ENCODE measurements at regions not wholly inside any gene's neighbourhood (a gene's known extent, or its start where the extent isn't known, plus 50 kb on each side); places are given as distances from the start of the nearest gene placed in this dataset.

DNA sequence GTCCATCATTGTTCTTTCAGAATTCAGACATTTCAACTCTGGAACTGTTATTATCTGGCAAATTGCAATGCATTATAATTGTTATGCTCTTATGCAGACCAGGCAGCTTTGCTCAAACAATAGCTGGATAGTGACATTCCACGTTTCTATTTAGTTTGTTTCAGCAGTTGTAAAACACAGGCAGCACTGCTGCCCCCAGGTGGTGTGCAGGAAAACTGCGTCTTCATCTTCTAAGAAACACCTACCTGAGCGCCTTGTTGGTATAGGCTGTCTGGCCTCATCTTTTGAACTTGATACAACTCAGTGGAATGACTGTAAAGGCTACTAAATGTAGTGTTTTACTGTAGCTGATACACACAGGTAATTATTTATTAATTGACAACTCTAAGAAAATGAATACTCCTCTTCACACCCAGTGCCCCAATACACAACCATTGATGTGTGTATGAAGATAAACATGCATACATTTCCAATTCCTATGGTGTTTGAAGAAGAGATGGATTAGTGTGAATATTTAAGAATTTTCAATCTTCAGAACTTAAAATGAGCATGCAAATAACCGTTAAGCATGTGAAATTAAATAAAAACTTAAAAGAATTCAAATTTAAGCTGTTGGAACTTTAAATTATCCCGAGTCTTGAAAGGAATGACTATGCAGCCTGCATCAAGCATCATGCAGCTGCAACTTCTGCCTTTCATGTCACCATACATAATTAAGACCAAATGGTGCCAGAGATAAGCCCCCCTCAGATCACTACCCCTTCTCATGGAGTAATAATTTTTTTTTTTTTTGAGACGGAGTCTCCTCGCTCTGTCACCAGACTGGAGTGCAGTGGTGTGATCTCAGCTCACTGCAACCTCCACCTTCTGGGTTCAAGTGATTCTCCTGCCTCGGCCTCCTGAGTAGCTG, 85.6 kb downstream of the CD8B2 start:
- in situ Hi-C loops (cut with HindIII; ENCODE audit: low pct_unique_long_range_greater_than_20kb, low sequenced_read_pairs), result no loop called here

GRCh38 chr2:106573773-106574172, 86.6 kb downstream of the CD8B2 start:
- in situ Hi-C loops (cut with HindIII; ENCODE audit: low pct_unique_long_range_greater_than_20kb, low sequenced_read_pairs), result no loop called here
- no peak for DNase-seq (ENCODE audit: low read depth, low spot score)

More for the DNA sequence above, 85.6 kb downstream of the CD8B2 start:
- DNase-seq (ENCODE audit: low read depth, low spot score), result peak; percentile 36

DNA sequence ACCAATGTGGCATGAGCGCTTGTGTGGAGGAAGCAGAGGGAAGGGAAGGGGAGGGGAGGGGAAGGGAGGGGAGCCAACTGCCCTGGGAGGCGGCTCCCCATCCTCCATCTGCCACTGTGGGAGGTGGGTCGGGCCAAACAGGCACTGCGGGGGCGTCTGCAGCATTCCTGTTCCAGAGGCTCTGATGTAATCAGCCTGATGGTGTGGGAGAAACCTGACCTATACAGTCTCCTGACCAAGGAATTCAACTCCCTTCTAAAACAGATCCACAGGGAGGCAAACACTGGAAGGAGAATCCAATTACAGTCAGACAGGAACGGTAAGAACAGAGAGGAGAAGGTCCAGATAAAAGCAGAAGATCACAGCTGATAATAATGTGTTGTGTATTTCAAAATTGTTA, 88.8 kb downstream of the CD8B2 start:
- DNase-seq (ENCODE audit: low read depth, low spot score), result no peak
- in situ Hi-C loops (cut with HindIII; ENCODE audit: low pct_unique_long_range_greater_than_20kb, low sequenced_read_pairs), result no loop called here

GRCh38 chr2:106577255-106577651, 90.1 kb downstream of the CD8B2 start:
- in situ Hi-C loops (cut with HindIII; ENCODE audit: low pct_unique_long_range_greater_than_20kb, low sequenced_read_pairs), result no loop called here

GRCh38 chr2:106579750-106580197, 92.6 kb downstream of the CD8B2 start:
- in situ Hi-C loops (cut with HindIII; ENCODE audit: low pct_unique_long_range_greater_than_20kb, low sequenced_read_pairs), result no loop called here
- DNase-seq (ENCODE audit: low read depth, low spot score), result no peak

More at GRCh38 chr2:106577255-106577651, 90.1 kb downstream of the CD8B2 start:
- no peak for DNase-seq (ENCODE audit: low read depth, low spot score)

DNA sequence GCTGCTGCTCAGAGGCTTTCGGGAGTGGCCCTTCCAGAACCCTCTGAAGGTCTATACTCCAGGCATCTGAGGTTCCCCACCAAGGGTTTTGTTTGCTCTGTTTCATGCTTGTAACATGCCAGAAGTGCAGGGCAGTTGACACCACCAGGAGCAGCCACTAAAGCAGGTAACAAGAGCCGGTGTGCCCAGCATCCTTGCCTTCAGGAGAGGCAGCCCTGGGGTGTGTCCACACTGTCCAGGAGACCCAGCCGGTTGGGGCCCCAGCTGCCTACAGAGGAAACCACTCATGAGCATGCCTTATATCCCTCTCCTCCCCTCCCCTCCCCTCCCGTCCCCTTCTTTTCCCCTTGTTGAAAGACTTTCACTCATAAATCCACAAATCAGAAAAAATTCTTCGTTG, 93.1 kb downstream of the CD8B2 start:
- in situ Hi-C loops (cut with HindIII; ENCODE audit: low pct_unique_long_range_greater_than_20kb, low sequenced_read_pairs), result no loop called here
- no peak for DNase-seq (ENCODE audit: low read depth, low spot score)

DNA sequence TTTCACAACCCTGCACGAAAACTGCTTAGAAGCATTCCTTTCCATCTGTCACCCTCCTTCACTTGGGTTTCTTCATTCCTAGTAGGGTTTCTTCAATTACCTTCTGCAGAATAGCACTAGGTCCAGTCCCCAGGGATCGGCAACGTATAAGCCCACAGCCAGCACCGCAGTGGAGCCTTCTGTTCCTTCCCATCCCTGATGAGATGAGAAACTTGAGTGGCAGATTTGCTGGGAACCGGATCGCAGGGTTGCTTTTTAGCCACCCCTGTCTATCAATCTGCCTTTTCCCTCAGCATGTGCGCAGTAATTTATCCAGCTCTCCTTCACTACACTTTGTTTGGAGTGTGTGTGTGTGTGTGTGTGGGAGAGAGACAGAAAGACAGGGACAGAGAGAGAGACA, 94.2 kb downstream of the CD8B2 start:
- in situ Hi-C loops (cut with HindIII; ENCODE audit: low pct_unique_long_range_greater_than_20kb, low sequenced_read_pairs), result no loop called here
- no peak for DNase-seq (ENCODE audit: low read depth, low spot score)

- in situ Hi-C loops (cut with HindIII; ENCODE audit: low pct_unique_long_range_greater_than_20kb, low sequenced_read_pairs), result no loop called here
Measured at GRCh38 chr2:106581755-106582147, 94.6 kb downstream of the CD8B2 start.

GRCh38 chr2:106582148-106583143, 95.3 kb downstream of the CD8B2 start:
- in situ Hi-C loops (cut with HindIII; ENCODE audit: low pct_unique_long_range_greater_than_20kb, low sequenced_read_pairs), result no loop called here
- DNase-seq (ENCODE audit: low read depth, low spot score), result peak; percentile 82

More at GRCh38 chr2:106581755-106582147, 94.6 kb downstream of the CD8B2 start:
- DNase-seq (ENCODE audit: low read depth, low spot score), result no peak

DNA sequence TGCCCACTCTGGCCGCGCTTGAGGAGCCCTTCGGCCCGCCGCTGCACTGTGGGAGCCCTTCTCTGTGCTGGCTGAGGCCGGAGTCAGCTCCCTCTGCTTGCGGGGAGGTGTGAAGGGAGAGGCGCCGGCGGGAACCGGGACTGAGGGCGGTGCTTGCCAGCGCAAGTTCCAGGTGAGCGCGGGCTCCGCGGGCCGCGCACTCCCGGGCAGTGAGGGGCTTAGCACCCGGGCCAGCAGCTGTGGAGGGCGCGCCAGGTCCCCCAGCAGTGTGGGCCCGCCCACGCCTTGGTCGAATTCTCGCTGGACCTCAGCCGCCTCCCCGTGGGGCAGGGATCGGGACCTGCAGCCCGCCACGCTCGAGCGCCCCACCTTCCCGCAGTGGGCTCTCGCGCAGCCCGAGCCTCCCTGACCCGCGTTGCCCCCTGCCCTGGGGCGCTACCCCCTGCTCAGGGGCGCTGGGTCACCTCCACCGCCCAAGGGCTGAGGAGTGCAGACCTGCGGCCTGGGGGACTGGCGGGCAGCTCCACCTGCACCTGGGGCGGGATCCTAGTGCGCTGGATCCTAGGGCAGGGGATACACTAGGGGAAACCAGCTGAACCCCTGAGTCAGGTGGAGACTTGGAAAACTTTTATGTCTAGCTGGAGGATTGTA, 97.3 kb downstream of the CD8B2 start:
- no peak for DNase-seq (ENCODE audit: low read depth, low spot score)
- in situ Hi-C loops (cut with HindIII; ENCODE audit: low pct_unique_long_range_greater_than_20kb, low sequenced_read_pairs), result no loop called here

GRCh38 chr2:106596844-106597243, 109.7 kb downstream of the CD8B2 start:
- DNase-seq (ENCODE audit: low read depth, low spot score), result peak; percentile 35

DNA sequence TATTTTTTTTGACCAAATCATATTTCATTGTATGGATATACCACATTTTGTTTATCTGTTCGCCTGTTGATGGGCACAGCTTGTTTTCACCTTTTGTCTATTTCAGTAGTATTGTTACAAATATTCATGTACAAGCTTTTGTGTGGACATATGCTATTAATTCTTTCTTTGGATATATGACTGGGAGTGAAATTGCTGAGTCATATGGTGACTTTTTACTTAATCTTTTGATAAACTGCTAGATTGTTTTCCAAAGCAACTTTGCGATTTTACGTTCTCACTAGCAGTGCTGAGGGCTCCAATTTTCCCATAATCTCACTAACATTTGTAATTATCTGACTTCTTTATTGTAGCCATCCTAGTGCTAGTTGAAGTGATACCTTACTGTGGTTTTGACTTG, 112.4 kb downstream of the CD8B2 start:
- no peak for DNase-seq (ENCODE audit: low read depth, low spot score)
- in situ Hi-C loops (cut with HindIII; ENCODE audit: low pct_unique_long_range_greater_than_20kb, low sequenced_read_pairs), result no loop called here

More at GRCh38 chr2:106596844-106597243, 109.7 kb downstream of the CD8B2 start:
- in situ Hi-C loops (cut with HindIII; ENCODE audit: low pct_unique_long_range_greater_than_20kb, low sequenced_read_pairs), result no loop called here

- in situ Hi-C loops (cut with HindIII; ENCODE audit: low pct_unique_long_range_greater_than_20kb, low sequenced_read_pairs), result no loop called here
- DNase-seq (ENCODE audit: low read depth, low spot score), result no peak
Measured at GRCh38 chr2:106602042-106602441, 114.9 kb downstream of the CD8B2 start.

- in situ Hi-C loops (cut with HindIII; ENCODE audit: low pct_unique_long_range_greater_than_20kb, low sequenced_read_pairs), result no loop called here
Measured at GRCh38 chr2:106606652-106607051, 119.5 kb downstream of the CD8B2 start.

GRCh38 chr2:106607371-106607770, 120.2 kb downstream of the CD8B2 start:
- DNase-seq (ENCODE audit: low read depth, low spot score), result no peak
- in situ Hi-C loops (cut with HindIII; ENCODE audit: low pct_unique_long_range_greater_than_20kb, low sequenced_read_pairs), result no loop called here

More at GRCh38 chr2:106606652-106607051, 119.5 kb downstream of the CD8B2 start:
- no peak for DNase-seq (ENCODE audit: low read depth, low spot score)

GRCh38 chr2:106609780-106610179, 122.6 kb downstream of the CD8B2 start:
- in situ Hi-C loops (cut with HindIII; ENCODE audit: low pct_unique_long_range_greater_than_20kb, low sequenced_read_pairs), result no loop called here
- DNase-seq (ENCODE audit: low read depth, low spot score), result no peak

DNA sequence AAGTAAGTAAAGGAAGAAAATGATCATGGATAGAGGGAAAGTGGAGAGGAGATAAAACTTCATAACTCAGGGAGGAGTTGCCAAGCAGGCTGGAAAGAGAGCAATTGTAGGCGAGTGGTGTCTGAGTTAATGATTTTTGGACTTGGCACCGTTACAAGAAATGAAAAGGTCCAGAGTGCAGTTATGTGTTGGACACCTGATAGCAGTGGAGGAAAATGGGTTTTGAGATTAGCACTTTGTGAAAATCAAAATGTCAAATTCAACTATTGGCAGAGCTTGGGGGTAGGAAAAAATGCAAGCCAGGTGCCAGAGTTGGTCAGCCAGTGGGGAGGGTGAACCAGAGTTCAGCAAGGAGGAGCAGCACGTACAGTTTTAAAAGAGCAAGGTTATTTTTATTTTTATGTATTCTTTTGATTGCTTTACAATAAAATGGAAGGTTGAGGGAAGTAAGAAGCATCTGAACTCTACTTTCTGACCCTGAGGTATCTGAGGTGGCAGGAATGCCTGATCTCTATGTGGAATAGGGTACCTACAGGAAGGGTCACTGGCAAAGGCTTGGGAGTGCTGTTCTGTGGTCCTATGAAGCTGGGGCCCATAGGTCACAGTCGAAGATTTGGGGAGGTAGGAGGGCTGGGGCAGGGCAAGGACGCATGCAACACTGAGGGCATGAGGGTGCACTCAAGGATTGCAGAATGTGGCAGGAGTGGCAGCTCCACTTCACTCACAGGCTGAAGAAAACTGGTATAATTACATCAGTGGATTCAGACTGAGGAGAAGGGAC, 127.5 kb downstream of the CD8B2 start:
- in situ Hi-C loops (cut with HindIII; ENCODE audit: low pct_unique_long_range_greater_than_20kb, low sequenced_read_pairs), result no loop called here

More for the DNA sequence above, 127.5 kb downstream of the CD8B2 start:
- DNase-seq (ENCODE audit: low read depth, low spot score), result no peak
